ENCODE measurements at regions not wholly inside any gene's neighbourhood (a gene's known extent, or its start where the extent isn't known, plus 50 kb on each side); places are given as distances from the start of the nearest gene placed in this dataset.

DNA sequence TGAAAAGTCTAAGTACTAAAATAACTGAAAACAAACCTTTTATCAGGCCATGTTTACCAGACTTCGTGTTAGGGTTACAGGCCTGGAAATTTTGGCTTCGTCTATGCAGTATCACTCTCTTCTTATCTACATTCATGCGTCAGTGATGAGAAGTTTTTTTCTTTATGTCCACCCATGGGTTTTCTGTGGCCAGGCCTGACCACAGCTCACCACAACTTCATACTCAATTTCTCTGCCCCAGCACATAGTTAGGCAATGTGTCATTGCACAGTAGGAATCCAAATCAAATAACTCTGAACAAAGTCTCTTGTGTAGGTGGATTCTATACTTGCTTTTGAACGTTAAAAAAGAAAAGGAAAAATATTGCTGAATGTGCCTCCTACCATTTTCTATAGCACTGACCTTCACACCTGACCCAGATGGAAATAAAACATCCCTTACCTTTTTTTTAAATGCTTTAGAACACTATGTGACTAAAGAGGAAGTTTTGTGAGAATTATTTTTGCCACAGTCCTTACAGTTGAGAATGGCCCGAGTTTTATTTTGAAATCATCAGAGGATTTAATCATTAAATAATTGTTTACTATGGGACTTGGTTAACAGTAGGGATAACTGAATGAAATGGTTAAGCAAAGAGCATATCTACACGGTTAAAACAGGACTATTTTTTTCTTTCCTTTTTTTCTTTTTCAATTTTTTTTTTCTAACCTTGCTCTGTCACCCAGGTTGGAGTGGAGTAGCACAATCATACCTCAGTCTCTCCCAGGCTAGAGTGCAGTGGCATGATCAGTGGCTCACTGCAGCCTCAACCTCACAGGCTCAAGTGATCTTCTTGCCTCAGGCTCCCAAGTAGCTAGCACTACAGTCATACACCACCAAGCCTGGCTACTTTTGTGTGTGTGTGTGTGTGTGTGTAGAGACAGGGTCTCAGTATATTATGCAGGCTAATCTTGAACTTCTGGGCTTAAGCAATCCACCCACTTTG, 1247.0 kb upstream of the ACO1 start:
- H2AFZ ChIP-seq (ENCODE audit: low read length) = no peak overlapping the region; the same call in 1 of the 2 replicates
- no peak overlapping the region for H2BK12ac ChIP-seq (ENCODE audit: low read depth, low read length)
- H2BK120ac ChIP-seq (replicated peaks; ENCODE audit: low read depth, low read length) = no peak overlapping the region
- CTCF ChIA-PET (ENCODE audit: partially characterized antibody) = interaction anchor here (1.3 kb wide), 1 partner anchor 10 kb away, joined by 3 read pairs; no protein-coding TSS in a partner anchor
- no peaks in the 10 kb centered on the region for H3K27me3 ChIP-seq (replicated peaks in 1 of 4; ENCODE audit: control insufficient read depth in 3 of 4, extremely low read depth in 1 of 4, insufficient read depth in 3 of 4, low read length in 3 of 4)
- no peak overlapping the region for H3K4me3 ChIP-seq (ENCODE audit: extremely low read depth in 1 of 4, insufficient read depth in 2 of 4, low read depth in 3 of 4, low read length in 4 of 4)
- no peak overlapping the region for H3K4me2 ChIP-seq (ENCODE audit: insufficient read depth in 1 of 2, low read depth in 2 of 2, low read length in 2 of 2)
- no peaks in the 10 kb centered on the region for H3K36me3 ChIP-seq (ENCODE audit: control insufficient read depth in 2 of 4, insufficient read depth in 4 of 4, low read length in 3 of 4)
- no peak overlapping the region for H4K91ac ChIP-seq (replicated peaks; ENCODE audit: insufficient read length, low read length)
- H4K8ac ChIP-seq (ENCODE audit: extremely low read depth, insufficient read depth, low read length) = no peak overlapping the region
- no peak overlapping the region for H3K27ac ChIP-seq (ENCODE audit: low read depth, low read length)
- TF ChIP-seq NRF1 (IDR thresholded peaks at IDR 0.05; ENCODE audit: low read depth, low read length) = no peak
- no peak overlapping the region for H3K4ac ChIP-seq (replicated peaks; ENCODE audit: insufficient read length, low read depth, low read length)
- no peak overlapping the region for H3K9ac ChIP-seq (replicated peaks in 1 of 4; ENCODE audit: extremely low read depth in 1 of 4, low read depth in 3 of 4, low read length in 3 of 4)
- H2BK15ac ChIP-seq (ENCODE audit: low read length) = no peak overlapping the region
- no peak overlapping the region for H2BK5ac ChIP-seq (ENCODE audit: low read depth, low read length)
- 91% methylated on average over 6 of the region's 6 CpGs; no CpG with 5 or more reads in 1 of the 2 experiments for WGBS, 2 experiments (ENCODE audit: extremely low coverage in 1 of 2, insufficient coverage in 1 of 2, insufficient read length in 1 of 2, insufficient replicate concordance in 2 of 2, low coverage in 1 of 2, low lambda C conversion rate in 2 of 2, missing lambda C conversion rate in 1 of 2)
- H2AK5ac ChIP-seq (ENCODE audit: low read depth, low read length) = no peak overlapping the region
- H3K9me3 ChIP-seq (ENCODE audit: insufficient read depth in 2 of 2, low read depth in 1 of 2, low read length in 1 of 2) = no peaks in the 10 kb centered on the region
- no peaks in the 10 kb centered on the region for H3K79me1 ChIP-seq (ENCODE audit: low read depth, low read length)
- POLR2A ChIA-PET (ENCODE audit: partially characterized antibody) = no interaction called here
- H4K5ac ChIP-seq (ENCODE audit: insufficient read length, low read depth, low read length) = no peak overlapping the region
- no peak overlapping the region for H3K56ac ChIP-seq (replicated peaks; ENCODE audit: insufficient read length, low read depth, low read length)
- H4K20me1 ChIP-seq (replicated peaks in 1 of 2; ENCODE audit: control insufficient read depth in 1 of 2, insufficient read depth in 2 of 2, low read length in 2 of 2) = no peaks in the 10 kb centered on the region
- H3K14ac ChIP-seq (ENCODE audit: insufficient read length) = no peak overlapping the region
- no peak overlapping the region for H3K18ac ChIP-seq (ENCODE audit: extremely low read depth, low read length)
- DNase-seq (ENCODE audit: low read depth in 1 of 2, low spot score in 2 of 2) (no peak), FAIRE-seq (no peak)
- no peaks in the 10 kb centered on the region for H3K79me2 ChIP-seq (ENCODE audit: control insufficient read depth in 1 of 2, insufficient read depth in 2 of 2, low read length in 2 of 2)
- no peaks in the 10 kb centered on the region; the same call in 1 of the 2 replicates for H3K23me2 ChIP-seq (ENCODE audit: low read depth, low read length)
- H3K23ac ChIP-seq (ENCODE audit: insufficient read length) = no peak overlapping the region
- no peaks in the 10 kb centered on the region for H3K4me1 ChIP-seq (replicated peaks in 1 of 4; ENCODE audit: control insufficient read depth in 3 of 4, insufficient read depth in 4 of 4, low read length in 3 of 4)
- H2BK20ac ChIP-seq (ENCODE audit: low read length) = no peak overlapping the region
